ENCODE measurements at regions not wholly inside any gene's neighbourhood (a gene's known extent, or its start where the extent isn't known, plus 50 kb on each side); places are given as distances from the start of the nearest gene placed in this dataset.

GRCh38 chr1:99544328-99544727 lies 101.6 kb upstream of the PALMD start:
- TF ChIP-seq, protein P1, sequence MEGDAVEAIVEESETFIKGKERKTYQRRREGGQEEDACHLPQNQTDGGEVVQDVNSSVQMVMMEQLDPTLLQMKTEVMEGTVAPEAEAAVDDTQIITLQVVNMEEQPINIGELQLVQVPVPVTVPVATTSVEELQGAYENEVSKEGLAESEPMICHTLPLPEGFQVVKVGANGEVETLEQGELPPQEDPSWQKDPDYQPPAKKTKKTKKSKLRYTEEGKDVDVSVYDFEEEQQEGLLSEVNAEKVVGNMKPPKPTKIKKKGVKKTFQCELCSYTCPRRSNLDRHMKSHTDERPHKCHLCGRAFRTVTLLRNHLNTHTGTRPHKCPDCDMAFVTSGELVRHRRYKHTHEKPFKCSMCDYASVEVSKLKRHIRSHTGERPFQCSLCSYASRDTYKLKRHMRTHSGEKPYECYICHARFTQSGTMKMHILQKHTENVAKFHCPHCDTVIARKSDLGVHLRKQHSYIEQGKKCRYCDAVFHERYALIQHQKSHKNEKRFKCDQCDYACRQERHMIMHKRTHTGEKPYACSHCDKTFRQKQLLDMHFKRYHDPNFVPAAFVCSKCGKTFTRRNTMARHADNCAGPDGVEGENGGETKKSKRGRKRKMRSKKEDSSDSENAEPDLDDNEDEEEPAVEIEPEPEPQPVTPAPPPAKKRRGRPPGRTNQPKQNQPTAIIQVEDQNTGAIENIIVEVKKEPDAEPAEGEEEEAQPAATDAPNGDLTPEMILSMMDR (IDR thresholded peaks at IDR 0.05), result no peak
- no peak for TF ChIP-seq POLR2A (IDR thresholded peaks at IDR 0.05)

Data from adrenal gland (tissue), 5 donors.